HG02678 (cell line): ENCODE measurements at regions not wholly inside any gene's neighbourhood (a gene's known extent, or its start where the extent isn't known, plus 50 kb on each side); places are given as distances from the start of the nearest gene placed in this dataset.

Source experiments
- ATAC-seq: cut with Tn5 transposase; IDR thresholded peaks from one replicate; pipeline ENCODE4 v1.9.1; 2021; ENCODE audit warnings: mild to moderate bottlenecking, moderate library complexity; ENCODE audit not compliant: unreplicated experiment

DNA sequence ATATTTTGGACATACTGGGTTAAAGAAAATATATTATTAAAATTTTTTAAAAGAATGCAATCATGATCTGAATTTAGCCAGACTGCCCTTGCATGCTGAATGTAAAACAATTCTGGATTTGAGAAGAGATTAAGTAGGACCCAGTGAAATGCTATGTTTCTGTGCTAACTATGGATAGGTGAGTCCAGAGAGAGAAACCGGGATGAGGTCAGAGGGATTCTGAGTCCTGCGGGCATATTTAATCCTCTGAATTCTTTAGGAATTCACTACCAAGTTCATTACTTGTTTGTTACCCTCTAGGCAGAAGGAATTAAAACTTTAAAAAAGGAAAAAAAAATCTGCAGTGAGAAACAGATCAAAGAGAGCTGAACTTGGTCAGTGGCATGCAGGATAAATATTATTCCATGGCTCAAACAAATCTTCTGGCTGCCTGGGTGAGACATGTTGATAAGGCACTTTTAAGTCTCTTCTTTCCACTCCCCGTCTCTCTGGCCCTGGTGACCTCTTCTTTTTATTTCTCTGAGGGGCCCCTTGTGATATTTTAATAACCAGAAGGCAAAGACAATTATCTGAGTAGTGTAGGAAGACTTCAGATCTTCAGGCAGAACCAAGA lies 50.2 kb upstream of the LYZL1 start:
- ATAC-seq, result no peak
